IMR-90 (cell line): ENCODE measurements at regions not wholly inside any gene's neighbourhood (a gene's known extent, or its start where the extent isn't known, plus 50 kb on each side); places are given as distances from the start of the nearest gene placed in this dataset.

Experiments
- ATAC-seq: fragments of 200-7000 bp; cut with Tn5 transposase; 2 replicates; pipeline ENCODE4 v1.9.1; 2020; ENCODE audit warnings: low read depth, mild to moderate bottlenecking, moderate library complexity
- BruUV-seq: library from RNA; stranded (reverse); fragments of 400-500 nt; replicated peaks from 2 replicates; lab custom pipeline; 2021; lab: Mats Ljungman, UMichigan
- CTCF ChIA-PET: fragments of 300-600 bp; formaldehyde crosslinking; extraction: SDS; loops from one replicate; lab custom pipeline; 2021; ENCODE audit warnings: antibody characterized with exemption; lab: Yijun Ruan, JAX
- POLR2A ChIA-PET: fragments of 300-600 bp; sonication (Branson Sonifier 250); formaldehyde crosslinking; loops from one replicate; lab custom pipeline; 2022; ENCODE audit warnings: antibody characterized with exemption; ENCODE audit not compliant: unreplicated experiment; lab: Charles Lee
- DNase-seq: peaks from one replicate; pipeline ENCODE4 v3.0.0; 2013
- H2AFZ ChIP-seq: replicated peaks from 2 replicates; pipeline ENCODE3; 2013; ENCODE audit warnings: low read length, mild to moderate bottlenecking; ENCODE audit not compliant: poor library complexity
- H2AK5ac ChIP-seq: 2 replicates; pipeline ENCODE4 v1.6.1; 2013; ENCODE audit warnings: low read depth, low read length, inconsistent platforms
- H2AK9ac ChIP-seq: replicated peaks from 2 replicates; pipeline ENCODE3; 2013; ENCODE audit warnings: mild to moderate bottlenecking, low read depth, low read length, moderate library complexity; ENCODE audit not compliant: poor library complexity
- H2BK120ac ChIP-seq: 2 replicates; pipeline ENCODE4 v1.6.1; 2013; ENCODE audit warnings: low read depth, low read length, inconsistent platforms
- H2BK15ac ChIP-seq: 3 replicates; pipeline ENCODE4 v1.6.1; 2013; ENCODE audit warnings: low read depth, low read length, inconsistent platforms
- H2BK20ac ChIP-seq: 2 replicates; pipeline ENCODE4 v1.6.1; 2013; ENCODE audit warnings: low read depth, mild to moderate bottlenecking, inconsistent platforms, low read length, moderate library complexity
- H2BK5ac ChIP-seq: 2 replicates; pipeline ENCODE4 v1.6.1; 2013; ENCODE audit warnings: mild to moderate bottlenecking, low read depth, low read length, inconsistent platforms; ENCODE audit not compliant: poor library complexity, severe bottlenecking
- H3K14ac ChIP-seq: replicated peaks from 2 replicates; pipeline ENCODE4 v1.6.1; 2013; ENCODE audit warnings: low read depth, low read length, inconsistent platforms
- H3K18ac ChIP-seq: 2 replicates; pipeline ENCODE4 v1.6.1; 2013; ENCODE audit warnings: low read depth, low read length, control low read depth
- H3K23ac ChIP-seq: 2 replicates; pipeline ENCODE4 v1.6.1; 2013; ENCODE audit warnings: low read depth, low read length, inconsistent platforms
- H3K27ac ChIP-seq: 2 replicates; pipeline ENCODE4 v1.5.1; 2013; ENCODE audit warnings: mild to moderate bottlenecking, control low read depth, low read length; ENCODE audit not compliant: insufficient read depth
- H3K27me3 ChIP-seq: 2 replicates; pipeline ENCODE4 v1.6.1; 2013; ENCODE audit warnings: low read length; ENCODE audit not compliant: control insufficient read depth, insufficient read depth
- H3K36me3 ChIP-seq: 2 replicates; pipeline ENCODE4 v1.6.1; 2013; ENCODE audit warnings: low read length, mixed read lengths; ENCODE audit not compliant: control insufficient read depth, insufficient read depth
- H3K4ac ChIP-seq: 2 replicates; pipeline ENCODE4 v1.6.1; 2013; ENCODE audit warnings: low read depth, low read length, inconsistent platforms
- H3K4me1 ChIP-seq: 2 replicates; pipeline ENCODE4 v1.6.1; 2013; ENCODE audit warnings: low read length, mixed read lengths; ENCODE audit not compliant: control insufficient read depth, insufficient read depth
- H3K4me2 ChIP-seq: 2 replicates; pipeline ENCODE4 v1.6.1; 2013; ENCODE audit warnings: low read depth, mild to moderate bottlenecking, control low read depth, low read length, moderate library complexity
- H3K4me3 ChIP-seq: 2 replicates; pipeline ENCODE4 v1.5.1; 2013; ENCODE audit warnings: low read depth, mild to moderate bottlenecking, control low read depth, low read length, moderate library complexity; ENCODE audit not compliant: insufficient read depth
- H3K56ac ChIP-seq: 2 replicates; pipeline ENCODE4 v1.6.1; 2013; ENCODE audit warnings: low read length, inconsistent platforms; ENCODE audit not compliant: insufficient read depth; ENCODE audit errors: extremely low read depth
- H3K79me1 ChIP-seq, 2 experiments: 2 replicates each; pipeline ENCODE4 v1.6.1; 2013; ENCODE audit warnings: low read length in 2 of 2, inconsistent platforms in 1 of 2, low read depth in 1 of 2
- H3K9ac ChIP-seq: 2 replicates; pipeline ENCODE4 v1.6.1; 2013; ENCODE audit warnings: low read depth, low read length, control low read depth
- H3K9me1 ChIP-seq: 2 replicates; pipeline ENCODE4 v1.6.1; 2013; ENCODE audit warnings: low read length, inconsistent platforms; ENCODE audit not compliant: insufficient read depth
- H3K9me3 ChIP-seq: 2 replicates; pipeline ENCODE4 v1.6.1; 2013; ENCODE audit warnings: low read length; ENCODE audit not compliant: control insufficient read depth, insufficient read depth
- H4K20me1 ChIP-seq: 2 replicates; pipeline ENCODE4 v1.6.1; 2013; ENCODE audit warnings: low read length, inconsistent platforms; ENCODE audit not compliant: insufficient read depth
- H4K5ac ChIP-seq: 2 replicates; pipeline ENCODE4 v1.6.1; 2013; ENCODE audit warnings: mild to moderate bottlenecking, low read depth, low read length, control low read depth
- H4K8ac ChIP-seq, 2 experiments: 2 replicates each; pipeline ENCODE4 v1.6.1; 2013; ENCODE audit warnings: low read depth in 2 of 2, low read length in 2 of 2, control low read depth in 1 of 2, inconsistent platforms in 1 of 2
- H4K91ac ChIP-seq: 2 replicates; pipeline ENCODE4 v1.6.1; 2013; ENCODE audit warnings: low read depth, low read length, inconsistent platforms; ENCODE audit not compliant: insufficient read depth
- BHLHE40 ChIP-seq: fragments of 150-350 bp; IDR thresholded peaks from 2 replicates; pipeline ENCODE4 v1.6.1; 2016; ENCODE audit warnings: mild to moderate bottlenecking, low read depth, low read length
- CEBPB ChIP-seq: IDR thresholded peaks from 2 replicates; pipeline ENCODE4 v1.6.1; 2012; ENCODE audit warnings: low read depth, low read length, improper control_type of control experiment
- CHD1 ChIP-seq: IDR thresholded peaks from 2 replicates; pipeline ENCODE4 v1.6.1; 2012; ENCODE audit warnings: low read depth, low read length, improper control_type of control experiment
- CTCF ChIP-seq: conservative IDR thresholded peaks from 2 replicates; pipeline ENCODE4 v1.5.1; 2012; ENCODE audit warnings: mild to moderate bottlenecking, low read depth, low read length, improper control_type of control experiment
- FOS ChIP-seq: fragments of 150-350 bp; IDR thresholded peaks from 2 replicates; pipeline ENCODE4 v1.6.1; 2016; ENCODE audit warnings: low read depth, low read length
- MAFK ChIP-seq: IDR thresholded peaks from 2 replicates; pipeline ENCODE4 v1.6.1; 2012; ENCODE audit warnings: low read depth, low read length, improper control_type of control experiment
- MAZ ChIP-seq: IDR thresholded peaks from 2 replicates; pipeline ENCODE4 v1.6.1; 2012; ENCODE audit warnings: low read depth, mild to moderate bottlenecking, low read length, improper control_type of control experiment, moderate library complexity, borderline replicate concordance
- MXI1 ChIP-seq: IDR thresholded peaks from 2 replicates; pipeline ENCODE4 v1.6.1; 2012; ENCODE audit warnings: low read depth, mild to moderate bottlenecking, low read length, moderate library complexity, borderline replicate concordance
- NFE2L2 ChIP-seq: fragments of 150-350 bp; IDR thresholded peaks from 2 replicates; pipeline ENCODE4 v1.6.1; 2016; ENCODE audit warnings: low read depth, mild to moderate bottlenecking, low read length
- POLR2A ChIP-seq: IDR thresholded peaks from 2 replicates; pipeline ENCODE4 v1.6.1; 2012; ENCODE audit warnings: mild to moderate bottlenecking, low read depth, low read length
- RAD21 ChIP-seq: IDR thresholded peaks from 2 replicates; pipeline ENCODE4 v1.6.1; 2012; ENCODE audit warnings: low read length, improper control_type of control experiment
- RCOR1 ChIP-seq: IDR thresholded peaks from 2 replicates; pipeline ENCODE4 v1.6.1; 2012; ENCODE audit warnings: mild to moderate bottlenecking, low read length, improper control_type of control experiment; ENCODE audit not compliant: insufficient replicate concordance
- RFX5 ChIP-seq: IDR thresholded peaks from 2 replicates; pipeline ENCODE4 v1.8.0; 2012; ENCODE audit warnings: low read depth, mild to moderate bottlenecking, low read length, moderate library complexity
- SMC3 ChIP-seq: fragments of 150-350 bp; IDR thresholded peaks from 2 replicates; pipeline ENCODE4 v1.6.1; 2016; ENCODE audit warnings: low read depth, mild to moderate bottlenecking, antibody characterized with exemption, low read length, moderate library complexity
- WGBS, 2 experiments: methylation state at CpG; one replicate each; pipeline versions ENCODE4 v1.1.5 to v1.1.7; 2013; ENCODE audit warnings: missing lambda C conversion rate in 2 of 2; ENCODE audit not compliant: insufficient read length in 1 of 2; ENCODE audit errors: extremely low coverage in 2 of 2; 5-methylcytosine and 5-hydroxymethylcytosine counted together
- dilution Hi-C: fragments of 300-500 bp; cut with HindIII; formaldehyde crosslinking; loops from one replicate; pipeline ENCODE4 v1.14.3; 2018; ENCODE audit warnings: low sequenced_read_pairs; ENCODE audit not compliant: unreplicated experiment
- in situ Hi-C: fragments of 300-500 bp; cut with MboI; formaldehyde crosslinking; loops from 3 replicates; pipeline ENCODE4 v1.14.3; 2019; ENCODE audit warnings: low sequenced_read_pairs, inconsistent platforms, mixed read lengths
- intact Hi-C: fragments of 100-400 bp; cut with micrococcal nuclease; formaldehyde crosslinking; loops from 2 replicates; pipeline ENCODE4 v1.10.0; 2022
- TF ChIP-seq, protein P1 (sequence below): fragments of 150-350 bp; IDR thresholded peaks from 2 replicates; pipeline ENCODE4 v1.6.1; 2017; ENCODE audit warnings: mild to moderate bottlenecking, antibody characterized with exemption, low read length, low read depth
- TF ChIP-seq, protein P2 (sequence below): fragments of 150-350 bp; IDR thresholded peaks from 2 replicates; pipeline ENCODE4 v1.6.1; 2016; ENCODE audit warnings: low read depth, mild to moderate bottlenecking, low read length, moderate library complexity, borderline replicate concordance

GRCh38 chr9:42388146-42388690, 204.8 kb downstream of the SPATA31A6 start:
- no peak for TF ChIP-seq CHD1
- TF ChIP-seq MAZ: no peak
- TF ChIP-seq POLR2A: no peak
- TF ChIP-seq MAFK: no peak
- TF ChIP-seq RAD21: no peak
- TF ChIP-seq RCOR1: no peak
- no peak for TF ChIP-seq SMC3
- TF ChIP-seq MXI1: no peak
- no peak for TF ChIP-seq CEBPB
- TF ChIP-seq, protein P1, sequence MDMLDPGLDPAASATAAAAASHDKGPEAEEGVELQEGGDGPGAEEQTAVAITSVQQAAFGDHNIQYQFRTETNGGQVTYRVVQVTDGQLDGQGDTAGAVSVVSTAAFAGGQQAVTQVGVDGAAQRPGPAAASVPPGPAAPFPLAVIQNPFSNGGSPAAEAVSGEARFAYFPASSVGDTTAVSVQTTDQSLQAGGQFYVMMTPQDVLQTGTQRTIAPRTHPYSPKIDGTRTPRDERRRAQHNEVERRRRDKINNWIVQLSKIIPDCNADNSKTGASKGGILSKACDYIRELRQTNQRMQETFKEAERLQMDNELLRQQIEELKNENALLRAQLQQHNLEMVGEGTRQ: no peak
- TF ChIP-seq NFE2L2: no peak
- no peak for TF ChIP-seq RFX5
- no peak for TF ChIP-seq FOS
- TF ChIP-seq CTCF: no peak
- TF ChIP-seq BHLHE40: no peak
- TF ChIP-seq, protein P2, sequence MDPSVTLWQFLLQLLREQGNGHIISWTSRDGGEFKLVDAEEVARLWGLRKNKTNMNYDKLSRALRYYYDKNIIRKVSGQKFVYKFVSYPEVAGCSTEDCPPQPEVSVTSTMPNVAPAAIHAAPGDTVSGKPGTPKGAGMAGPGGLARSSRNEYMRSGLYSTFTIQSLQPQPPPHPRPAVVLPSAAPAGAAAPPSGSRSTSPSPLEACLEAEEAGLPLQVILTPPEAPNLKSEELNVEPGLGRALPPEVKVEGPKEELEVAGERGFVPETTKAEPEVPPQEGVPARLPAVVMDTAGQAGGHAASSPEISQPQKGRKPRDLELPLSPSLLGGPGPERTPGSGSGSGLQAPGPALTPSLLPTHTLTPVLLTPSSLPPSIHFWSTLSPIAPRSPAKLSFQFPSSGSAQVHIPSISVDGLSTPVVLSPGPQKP: no peak
- no peak for ATAC-seq
- Histone ChIP-seq H2AK5ac (no peak overlapping the region), H3K56ac (no peak overlapping the region), H3K9ac (no peak overlapping the region), H2AK9ac (no peak overlapping the region), H4K20me1 (no peaks in the 10 kb centered on the region), H4K91ac (no peak overlapping the region), H3K79me1 (no peaks in the 10 kb centered on the region), H4K8ac (no peak overlapping the region), H4K5ac (no peak overlapping the region), H2AFZ (no peak overlapping the region), H2BK120ac (no peak overlapping the region), H2BK15ac (no peak overlapping the region), H3K4me3 (no peak overlapping the region), H3K27ac (no peak overlapping the region), H3K4me2 (no peak overlapping the region), H2BK5ac (no peak overlapping the region), H3K18ac (no peak overlapping the region), H3K9me1 (no peaks in the 10 kb centered on the region), H3K14ac (no peak overlapping the region), H3K23ac (no peak overlapping the region), H3K4me1 (no peaks in the 10 kb centered on the region), H3K4ac (no peak overlapping the region), H3K27me3 (no peaks in the 10 kb centered on the region), H3K36me3 (no peaks in the 10 kb centered on the region), H2BK20ac (no peak overlapping the region), H3K9me3 (0 out of 2 replicates have a peak, but pooled peaks cover 1% of the 10 kb centered on the region)
- no peak for DNase-seq
- in situ Hi-C loops: no loop called here
- dilution Hi-C loops: no loop called here
- no TSS peak for BruUV-seq
- CTCF ChIA-PET: no interaction called here
- intact Hi-C loops: no loop called here
- 83% methylated on average over 2 of the region's 3 CpGs; no CpG with 5 or more reads in 1 of the 2 experiments for WGBS, 2 experiments
- POLR2A ChIA-PET: no interaction called here
